NCI-H2171 (cell line): ENCODE measurements at regions not wholly inside any gene's neighbourhood (a gene's known extent, or its start where the extent isn't known, plus 50 kb on each side); places are given as distances from the start of the nearest gene placed in this dataset.

Source experiments
- DNase-seq: peaks from one replicate; lab custom pipeline; 2025; lab: John Stamatoyannopoulos, UW

GRCh38 chr3:3745693-3746092, 53.5 kb upstream of the LRRN1 start:
- DNase-seq, result no peak

- DNase-seq, result no peak
These were observed 54.4 kb upstream of the LRRN1 start for GRCh38 chr3:3744826-3745225.

DNA sequence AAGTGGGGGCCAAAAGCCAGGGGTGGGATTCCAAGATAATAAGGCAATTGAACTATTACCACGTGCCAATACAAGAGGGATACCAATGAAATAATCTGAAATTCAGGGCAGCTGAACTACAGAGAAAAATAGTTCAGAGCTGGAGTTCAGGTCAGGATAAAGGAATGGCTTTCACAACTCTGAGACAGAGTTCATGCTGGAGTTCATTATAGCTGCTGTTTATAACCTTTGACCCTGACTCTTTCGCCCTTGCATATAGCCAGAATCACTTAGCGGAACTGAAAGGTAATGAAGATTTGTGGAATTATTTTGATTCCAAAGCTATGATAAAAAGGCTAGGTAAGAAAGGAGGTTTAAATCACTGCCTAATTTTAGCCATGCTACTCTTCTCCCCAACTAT, 55.5 kb upstream of the LRRN1 start:
- DNase-seq, result no peak

DNA sequence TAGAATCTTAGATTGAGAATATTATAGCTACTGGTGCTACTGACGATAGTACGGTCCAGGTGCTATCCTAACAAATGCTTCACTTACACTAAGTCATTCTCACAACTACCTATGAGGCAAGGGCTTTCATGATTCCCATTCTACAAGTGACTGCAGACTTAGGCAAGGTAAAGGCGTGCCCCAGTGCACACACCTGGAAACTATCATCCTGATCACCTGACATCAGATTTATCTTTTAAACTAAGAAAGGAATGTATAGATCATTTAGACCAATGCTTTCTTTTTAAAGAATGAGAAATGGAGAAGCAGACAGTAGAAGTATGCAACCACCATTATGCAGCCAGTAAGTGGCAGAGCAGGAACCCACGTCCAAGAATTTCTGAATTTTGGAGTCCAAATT, 59.2 kb upstream of the LRRN1 start:
- DNase-seq, result no peak

DNA sequence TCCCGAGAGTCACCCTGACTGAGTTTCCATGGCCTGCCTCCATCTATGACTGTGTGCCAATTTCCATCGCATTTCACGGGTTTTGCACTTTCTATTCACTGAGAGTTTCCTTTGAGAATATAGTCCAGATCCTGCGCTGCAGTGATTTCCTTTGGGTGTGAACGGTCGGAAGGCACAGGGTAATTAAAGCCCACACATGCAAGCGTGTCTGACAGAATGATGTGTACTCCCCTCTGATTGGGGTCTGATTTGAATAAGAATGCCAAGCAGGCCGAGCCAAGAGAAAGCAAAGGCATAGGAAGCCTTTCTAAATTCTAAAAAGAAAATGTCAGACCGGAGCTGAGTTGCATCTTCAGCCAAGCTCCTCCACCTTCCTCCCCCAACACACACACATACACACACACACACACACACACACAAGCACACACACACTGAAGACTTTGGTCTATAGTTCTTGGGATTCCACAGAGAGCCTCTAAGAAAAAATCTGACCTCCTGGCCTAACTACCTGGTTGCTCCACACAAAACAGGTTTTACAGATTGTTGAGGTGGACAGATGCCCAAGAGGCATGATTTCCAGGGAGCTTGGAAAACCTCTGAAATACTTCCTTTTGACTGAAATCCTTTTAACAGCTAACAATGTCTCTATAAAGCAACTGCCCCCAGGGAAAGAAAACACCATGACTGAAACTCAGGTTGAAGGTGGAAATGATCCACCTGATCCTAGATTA, 59.7 kb upstream of the LRRN1 start:
- no peak for DNase-seq

GRCh38 chr3:3737531-3737930, 61.7 kb upstream of the LRRN1 start:
- no peak for DNase-seq

DNA sequence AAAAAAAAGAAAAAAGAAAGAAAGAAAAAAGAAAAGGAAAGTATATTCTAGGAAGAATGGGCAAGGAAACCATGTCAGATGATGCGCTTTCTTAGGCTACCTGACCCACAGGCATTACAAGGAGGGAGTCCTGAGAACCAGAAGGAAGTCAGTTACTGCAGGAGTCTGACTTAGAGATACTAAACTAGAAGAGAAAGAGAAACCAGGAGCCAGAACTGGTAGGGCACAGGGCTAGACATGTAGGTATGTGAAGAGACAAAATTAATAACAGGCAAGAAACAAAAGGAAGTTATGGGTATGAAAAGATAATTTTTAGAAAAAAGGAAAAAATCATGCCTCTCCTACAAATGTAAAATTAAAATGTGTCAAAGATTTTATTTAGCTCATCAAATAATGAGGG, 63.3 kb upstream of the LRRN1 start:
- DNase-seq, result no peak

DNA sequence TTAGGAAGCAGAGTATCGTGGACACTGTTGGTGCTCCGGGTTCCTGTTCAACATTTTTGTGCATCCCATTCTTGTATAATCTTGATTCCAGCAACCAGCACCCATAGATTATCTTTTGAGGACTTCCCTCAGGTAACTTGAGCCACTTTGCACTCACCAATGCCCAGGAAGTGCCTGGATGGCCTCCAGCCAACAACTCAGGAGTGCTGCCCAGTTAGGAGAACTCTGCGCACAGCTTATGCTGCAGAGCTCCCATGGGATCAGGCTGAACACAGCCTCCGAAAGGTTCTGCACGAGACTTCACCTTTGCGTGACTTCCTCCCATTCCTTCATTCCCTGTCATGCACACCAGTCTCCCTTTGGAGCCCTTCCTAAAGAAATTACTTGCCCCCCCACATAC, 64.3 kb upstream of the LRRN1 start:
- peak; percentile 32 for DNase-seq

DNA sequence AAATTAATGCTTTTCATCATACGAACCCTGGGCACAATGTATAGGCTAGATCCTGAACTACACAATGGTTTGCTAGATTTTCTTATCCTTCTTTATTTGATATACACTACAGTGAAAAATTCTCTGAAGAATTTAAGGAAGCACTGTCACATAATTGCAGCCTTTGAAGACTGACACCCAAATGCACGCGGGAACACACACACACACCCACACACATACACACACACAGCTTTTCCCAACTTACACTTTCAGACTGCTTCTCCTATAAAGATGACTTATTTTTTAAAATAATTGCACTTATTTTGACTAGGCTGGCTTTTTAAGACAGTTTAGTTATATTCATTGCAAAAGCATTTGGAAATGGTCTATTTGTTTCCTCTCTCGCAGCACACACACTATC, 70.0 kb upstream of the LRRN1 start:
- DNase-seq, result no peak

DNA sequence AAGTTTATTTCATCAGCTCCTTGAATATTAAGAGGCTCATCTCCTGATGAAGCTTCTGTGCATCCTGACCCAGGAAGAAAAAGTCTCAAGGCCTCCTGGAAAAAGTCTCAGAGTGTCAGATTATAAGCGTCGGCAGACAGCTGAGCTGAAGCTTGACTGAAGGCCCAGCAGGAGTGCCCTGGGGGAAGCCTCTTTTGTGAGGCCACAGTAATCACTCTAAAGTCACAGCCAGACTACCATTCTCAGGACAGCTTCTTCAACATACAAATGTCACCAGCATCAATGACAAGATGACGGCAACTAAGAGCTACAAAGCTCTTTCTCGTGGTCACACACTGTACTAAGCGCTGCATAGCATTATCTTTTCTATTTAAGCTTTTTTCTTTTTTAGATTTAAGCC, 72.7 kb upstream of the LRRN1 start:
- no peak for DNase-seq

GRCh38 chr3:3714572-3714971, 84.7 kb upstream of the LRRN1 start:
- no peak for DNase-seq

DNA sequence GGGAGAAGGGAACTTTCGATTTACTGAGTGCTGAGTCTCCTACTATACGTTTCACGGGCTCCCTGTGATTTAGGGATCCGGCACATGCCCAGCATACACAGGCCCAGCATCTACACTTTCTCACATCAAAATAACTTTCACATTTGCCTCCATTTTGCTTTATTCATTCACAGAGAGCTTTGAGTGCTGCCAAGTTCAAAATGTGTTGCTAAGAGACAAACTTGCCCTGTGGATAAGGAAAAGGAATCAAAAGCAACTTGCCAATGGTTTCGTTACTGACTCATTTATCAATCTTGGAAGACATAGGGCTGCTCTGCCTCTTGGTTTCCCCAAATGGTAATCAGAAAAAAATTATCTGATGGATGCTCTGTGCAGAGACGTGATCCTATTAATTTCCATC, 86.3 kb upstream of the LRRN1 start:
- DNase-seq, result no peak

- DNase-seq, result no peak
These were observed 90.5 kb upstream of the LRRN1 start for GRCh38 chr3:3708769-3709115.

GRCh38 chr3:3707858-3708768, 91.1 kb upstream of the LRRN1 start:
- DNase-seq, result no peak

DNA sequence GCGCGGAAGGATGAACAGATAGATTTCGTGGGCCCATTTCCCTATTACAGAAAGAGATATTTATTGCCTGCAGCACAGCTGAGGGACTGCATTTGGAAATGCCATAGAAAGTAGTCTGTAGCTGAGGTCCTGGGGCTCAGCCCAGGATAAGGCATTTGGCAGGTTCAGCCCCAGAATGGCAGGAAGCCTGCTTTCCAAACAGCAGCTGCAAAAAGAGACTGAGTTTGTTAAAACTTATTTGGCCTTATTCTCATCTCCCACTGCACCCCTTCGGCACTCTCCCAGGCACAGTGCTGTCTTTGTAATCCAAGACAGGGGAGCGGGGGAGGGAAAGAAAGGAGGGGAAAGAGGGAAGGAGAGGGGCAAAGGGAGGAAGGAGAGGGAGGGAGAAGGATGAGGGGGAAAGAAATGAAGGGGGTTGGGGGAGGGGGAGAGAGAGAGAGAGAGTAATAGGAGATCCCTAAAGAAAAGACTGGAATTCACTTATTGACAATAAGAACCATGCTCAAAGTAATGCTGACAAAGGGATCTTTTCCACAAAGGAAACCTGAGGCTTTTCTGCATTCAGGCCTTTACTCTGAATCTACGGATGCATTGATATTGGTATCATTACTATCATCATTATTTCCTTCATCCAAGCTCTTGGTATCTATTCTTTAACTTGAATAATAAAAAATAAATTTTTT, 94.0 kb upstream of the LRRN1 start:
- no peak for DNase-seq

GRCh38 chr3:3701949-3702348, 97.3 kb upstream of the LRRN1 start:
- DNase-seq, result no peak

GRCh38 chr3:3699816-3700633, 99.2 kb upstream of the LRRN1 start:
- no peak for DNase-seq

DNA sequence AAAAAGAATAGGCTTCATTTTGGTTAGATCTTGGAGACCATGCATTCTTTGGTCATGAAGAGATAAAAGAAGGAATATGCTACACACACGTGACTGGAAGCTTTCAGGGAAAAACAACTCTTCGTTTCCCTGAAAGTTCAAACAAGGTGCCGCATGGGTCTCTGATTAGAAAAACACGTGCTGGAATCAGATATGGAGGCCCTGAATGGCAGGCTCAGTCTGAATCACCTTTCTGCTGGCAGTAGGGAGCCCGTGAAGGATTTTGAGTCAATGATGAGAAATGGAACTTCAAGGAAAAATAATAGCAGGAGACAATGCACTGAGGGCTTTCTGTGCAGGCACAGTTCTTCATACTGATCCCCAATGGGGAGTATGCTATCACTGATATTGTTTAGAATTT, 99.8 kb upstream of the LRRN1 start:
- no peak for DNase-seq

GRCh38 chr3:3696345-3696744, 102.9 kb upstream of the LRRN1 start:
- DNase-seq, result no peak

GRCh38 chr3:3693593-3693992, 105.6 kb upstream of the LRRN1 start:
- DNase-seq, result no peak

GRCh38 chr3:3689601-3690375, 109.4 kb upstream of the LRRN1 start:
- no peak for DNase-seq
